ENCODE measurements at regions not wholly inside any gene's neighbourhood (a gene's known extent, or its start where the extent isn't known, plus 50 kb on each side); places are given as distances from the start of the nearest gene placed in this dataset.
"Not testable (repeated sequence)": the region's sequence is repeated elsewhere in the genome, so short reads cannot be mapped to it uniquely, and the experiment has no call there.

GRCh38 chr1:29591601-29592260 lies 355.4 kb downstream of the PTPRU start:
- DNase-seq (ENCODE audit: low read depth) = no peak

GRCh38 chr1:29590583-29591565 lies 354.6 kb downstream of the PTPRU start:
- DNase-seq (ENCODE audit: low read depth) = no peak

GRCh38 chr1:29589716-29590115 lies 353.4 kb downstream of the PTPRU start:
- DNase-seq (ENCODE audit: low read depth) = not testable (repeated sequence)

GRCh38 chr1:29586991-29587745 lies 350.8 kb downstream of the PTPRU start:
- DNase-seq (ENCODE audit: low read depth) = no peak

GRCh38 chr1:29586215-29586614 lies 349.9 kb downstream of the PTPRU start:
- no peak for DNase-seq (ENCODE audit: low read depth)

GRCh38 chr1:29585656-29586055 lies 349.3 kb downstream of the PTPRU start:
- DNase-seq (ENCODE audit: low read depth) = no peak

- DNase-seq (ENCODE audit: low read depth) = no peak
Observed at GRCh38 chr1:29585201-29585600, 348.9 kb downstream of the PTPRU start.

GRCh38 chr1:29584776-29585175 lies 348.5 kb downstream of the PTPRU start:
- DNase-seq (ENCODE audit: low read depth) = no peak

GRCh38 chr1:29584362-29584761 lies 348.0 kb downstream of the PTPRU start:
- no peak for DNase-seq (ENCODE audit: low read depth)

GRCh38 chr1:29583727-29584126 lies 347.4 kb downstream of the PTPRU start:
- no peak for DNase-seq (ENCODE audit: low read depth)

- no peak for DNase-seq (ENCODE audit: low read depth)
Observed at GRCh38 chr1:29581256-29581655, 344.9 kb downstream of the PTPRU start.

GRCh38 chr1:29579821-29580425 lies 343.6 kb downstream of the PTPRU start:
- DNase-seq (ENCODE audit: low read depth) = no peak

GRCh38 chr1:29577512-29577911 lies 341.2 kb downstream of the PTPRU start:
- no peak for DNase-seq (ENCODE audit: low read depth)

- DNase-seq (ENCODE audit: low read depth) = no peak
Observed at GRCh38 chr1:29576510-29576909, 340.2 kb downstream of the PTPRU start.

GRCh38 chr1:29575826-29576225 lies 339.5 kb downstream of the PTPRU start:
- DNase-seq (ENCODE audit: low read depth) = no peak

GRCh38 chr1:29575277-29575676 lies 339.0 kb downstream of the PTPRU start:
- no peak for DNase-seq (ENCODE audit: low read depth)

- DNase-seq (ENCODE audit: low read depth) = no peak
Observed at GRCh38 chr1:29574871-29575270, 338.5 kb downstream of the PTPRU start.

GRCh38 chr1:29569971-29570634 lies 333.8 kb downstream of the PTPRU start:
- no peak for DNase-seq (ENCODE audit: low read depth)

- DNase-seq (ENCODE audit: low read depth) = no peak
Observed at GRCh38 chr1:29567257-29567656, 330.9 kb downstream of the PTPRU start.

- no peak for DNase-seq (ENCODE audit: low read depth)
Observed at GRCh38 chr1:29565490-29565889, 329.2 kb downstream of the PTPRU start.

- no peak for DNase-seq (ENCODE audit: low read depth)
Observed at GRCh38 chr1:29563571-29563970, 327.2 kb downstream of the PTPRU start.

GRCh38 chr1:29563092-29563491 lies 326.8 kb downstream of the PTPRU start:
- DNase-seq (ENCODE audit: low read depth) = no peak
